ENCODE measurements at regions not wholly inside any gene's neighbourhood (a gene's known extent, or its start where the extent isn't known, plus 50 kb on each side); places are given as distances from the start of the nearest gene placed in this dataset.

DNA sequence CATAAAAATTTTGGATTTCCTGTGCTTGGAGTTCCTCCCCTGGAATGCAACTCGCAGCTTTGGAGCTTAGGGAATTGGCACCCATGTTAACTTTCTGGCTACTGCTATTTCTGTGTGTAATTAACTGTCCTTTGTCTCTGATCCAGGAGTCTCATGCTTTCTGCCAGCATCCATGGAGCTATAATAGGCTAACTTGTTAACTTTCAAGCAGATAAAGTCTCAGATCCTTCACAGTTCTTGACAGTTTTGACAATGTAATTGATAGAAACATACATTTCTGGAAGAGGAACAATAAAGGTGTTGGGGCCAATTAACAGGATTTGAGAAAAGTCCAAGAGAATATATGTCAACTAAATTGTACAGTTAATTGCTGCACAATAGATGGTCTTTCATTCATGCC is 290.2 kb upstream of the PRDM9 start:
- TF ChIP-seq POLR2A (IDR thresholded peaks at IDR 0.05; ENCODE audit: low read length) (no peak), GATA1 (IDR thresholded peaks at IDR 0.05; ENCODE audit: low read depth, low read length) (no peak)
